GM12878 (cell line): ENCODE measurements at regions not wholly inside any gene's neighbourhood (a gene's known extent, or its start where the extent isn't known, plus 50 kb on each side); places are given as distances from the start of the nearest gene placed in this dataset.

Experiments
- BCL11A ChIP-seq: IDR thresholded peaks from 2 replicates; pipeline ENCODE4 v1.6.1; 2011; ENCODE audit warnings: low read depth, low read length
- CBX3 ChIP-seq: fragments of 200-600 bp; sonication (generic); IDR thresholded peaks from 2 replicates; pipeline ENCODE4 v1.6.1; 2016; ENCODE audit warnings: low read depth, borderline replicate concordance
- ETV6 ChIP-seq, 2 experiments: fragments of 450-650 bp in 1 of 2; IDR thresholded peaks in 1 of 2; conservative IDR thresholded peaks in 1 of 2; 2 replicates each; pipeline ENCODE4 v1.6.1; 2014; ENCODE audit warnings: antibody characterized with exemption in 1 of 2, borderline replicate concordance in 1 of 2, low read depth in 1 of 2, mild to moderate bottlenecking in 1 of 2, moderate library complexity in 1 of 2
- IKZF2 ChIP-seq, 2 experiments: fragments of 450-650 bp; IDR thresholded peaks; 2 replicates each; pipeline ENCODE4 v1.6.1; 2017; ENCODE audit warnings: mild to moderate bottlenecking in 2 of 2, moderate library complexity in 2 of 2
- IRF4 ChIP-seq: IDR thresholded peaks from 2 replicates; pipeline ENCODE4 v1.6.1; 2011; ENCODE audit warnings: low read depth, low read length
- KLF5 ChIP-seq: fragments of 450-650 bp; IDR thresholded peaks from 2 replicates; pipeline ENCODE4 v1.6.1; 2014; ENCODE audit warnings: mild to moderate bottlenecking; ENCODE audit not compliant: partially characterized antibody
- MTA2 ChIP-seq: fragments of 450-650 bp; IDR thresholded peaks from 2 replicates; pipeline ENCODE4 v1.6.1; 2016; ENCODE audit warnings: low read depth, mild to moderate bottlenecking, moderate library complexity
- MTA3 ChIP-seq: IDR thresholded peaks from 2 replicates; pipeline ENCODE4 v1.6.1; 2012; ENCODE audit warnings: low read length, inconsistent platforms, borderline replicate concordance
- NR2F1 ChIP-seq: fragments of 450-650 bp; conservative IDR thresholded peaks from 2 replicates; pipeline ENCODE4 v1.6.1; 2017; ENCODE audit warnings: mild to moderate bottlenecking
- POLR2AphosphoS2 ChIP-seq: IDR thresholded peaks from 2 replicates; pipeline ENCODE4 v1.6.1; 2011; ENCODE audit warnings: low read depth, mild to moderate bottlenecking, low read length, improper control_type of control experiment, moderate library complexity
- RUNX3 ChIP-seq: IDR thresholded peaks from 2 replicates; pipeline ENCODE4 v1.6.1; 2012; ENCODE audit warnings: low read length, inconsistent platforms
- SP1 ChIP-seq: IDR thresholded peaks from one replicate; pipeline ENCODE4 v1.6.1; 2011; ENCODE audit warnings: low read depth, low read length
- TARDBP ChIP-seq: IDR thresholded peaks from 2 replicates; pipeline ENCODE4 v1.6.1; 2016; ENCODE audit warnings: borderline replicate concordance
- ZBTB4 ChIP-seq: fragments of 450-650 bp; formaldehyde crosslinking; IDR thresholded peaks from 2 replicates; pipeline ENCODE4 v1.4.0; 2022; ENCODE audit warnings: mild to moderate bottlenecking, moderate library complexity
- ZNF592 ChIP-seq: fragments of 450-650 bp; IDR thresholded peaks from 2 replicates; pipeline ENCODE4 v1.6.1; 2017; ENCODE audit warnings: mild to moderate bottlenecking, moderate library complexity
- ZSCAN29 ChIP-seq: fragments of 450-650 bp; IDR thresholded peaks from 2 replicates; pipeline ENCODE4 v1.6.1; 2017; ENCODE audit warnings: mild to moderate bottlenecking, moderate library complexity
- TF ChIP-seq, protein P1 (sequence below): fragments of 450-650 bp; IDR thresholded peaks from 2 replicates; pipeline ENCODE4 v1.6.1; 2018; ENCODE audit warnings: borderline replicate concordance, mild to moderate bottlenecking; ENCODE audit not compliant: partially characterized antibody
- TF ChIP-seq, protein P2 (sequence below): fragments of 450-650 bp; IDR thresholded peaks from 2 replicates; pipeline ENCODE4 v1.6.1; 2017; ENCODE audit warnings: mild to moderate bottlenecking, moderate library complexity

DNA sequence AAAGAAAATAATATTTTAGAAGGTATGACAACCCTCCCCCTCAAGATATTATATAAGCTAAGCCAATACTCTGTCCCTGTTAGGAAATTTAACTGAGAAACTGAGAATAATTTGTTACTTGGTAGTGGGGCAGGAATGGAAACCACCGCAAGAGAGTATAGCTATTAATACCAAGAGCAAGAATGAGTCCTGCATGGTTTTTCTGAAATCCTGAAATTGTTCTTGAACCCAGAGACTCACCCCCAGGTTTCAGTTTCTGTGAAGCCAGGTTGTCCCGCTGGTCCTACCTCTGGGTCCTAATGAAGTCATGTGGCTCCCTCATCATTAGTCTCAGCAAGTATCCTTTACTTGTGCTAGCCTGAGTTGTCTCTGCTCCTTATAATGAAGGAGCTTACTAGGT lies 671.0 kb upstream of the ACVR2A start (continued):
- TF ChIP-seq KLF5: no peak
- no peak for TF ChIP-seq MTA3
- TF ChIP-seq, protein P1, sequence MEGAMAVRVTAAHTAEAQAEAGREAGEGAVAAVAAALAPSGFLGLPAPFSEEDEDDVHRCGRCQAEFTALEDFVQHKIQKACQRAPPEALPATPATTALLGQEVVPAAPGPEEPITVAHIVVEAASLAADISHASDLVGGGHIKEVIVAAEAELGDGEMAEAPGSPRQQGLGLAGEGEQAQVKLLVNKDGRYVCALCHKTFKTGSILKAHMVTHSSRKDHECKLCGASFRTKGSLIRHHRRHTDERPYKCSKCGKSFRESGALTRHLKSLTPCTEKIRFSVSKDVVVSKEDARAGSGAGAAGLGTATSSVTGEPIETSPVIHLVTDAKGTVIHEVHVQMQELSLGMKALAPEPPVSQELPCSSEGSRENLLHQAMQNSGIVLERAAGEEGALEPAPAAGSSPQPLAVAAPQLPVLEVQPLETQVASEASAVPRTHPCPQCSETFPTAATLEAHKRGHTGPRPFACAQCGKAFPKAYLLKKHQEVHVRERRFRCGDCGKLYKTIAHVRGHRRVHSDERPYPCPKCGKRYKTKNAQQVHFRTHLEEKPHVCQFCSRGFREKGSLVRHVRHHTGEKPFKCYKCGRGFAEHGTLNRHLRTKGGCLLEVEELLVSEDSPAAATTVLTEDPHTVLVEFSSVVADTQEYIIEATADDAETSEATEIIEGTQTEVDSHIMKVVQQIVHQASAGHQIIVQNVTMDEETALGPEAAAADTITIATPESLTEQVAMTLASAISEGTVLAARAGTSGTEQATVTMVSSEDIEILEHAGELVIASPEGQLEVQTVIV: no peak
- TF ChIP-seq ETV6 (conservative IDR thresholded peaks at IDR 0.05 in 1 of 2, IDR thresholded peaks at IDR 0.05 in 1 of 2; ENCODE audit: borderline replicate concordance in 1 of 2, low read depth in 1 of 2): peak in 1 of 2 experiments; percentile 30; a peak in 1 of 4 replicates
- peak; percentile 16 to 33; a peak in 1 of 4 replicates for TF ChIP-seq IKZF2 (IDR thresholded peaks at IDR 0.05)
- TF ChIP-seq, protein P2, sequence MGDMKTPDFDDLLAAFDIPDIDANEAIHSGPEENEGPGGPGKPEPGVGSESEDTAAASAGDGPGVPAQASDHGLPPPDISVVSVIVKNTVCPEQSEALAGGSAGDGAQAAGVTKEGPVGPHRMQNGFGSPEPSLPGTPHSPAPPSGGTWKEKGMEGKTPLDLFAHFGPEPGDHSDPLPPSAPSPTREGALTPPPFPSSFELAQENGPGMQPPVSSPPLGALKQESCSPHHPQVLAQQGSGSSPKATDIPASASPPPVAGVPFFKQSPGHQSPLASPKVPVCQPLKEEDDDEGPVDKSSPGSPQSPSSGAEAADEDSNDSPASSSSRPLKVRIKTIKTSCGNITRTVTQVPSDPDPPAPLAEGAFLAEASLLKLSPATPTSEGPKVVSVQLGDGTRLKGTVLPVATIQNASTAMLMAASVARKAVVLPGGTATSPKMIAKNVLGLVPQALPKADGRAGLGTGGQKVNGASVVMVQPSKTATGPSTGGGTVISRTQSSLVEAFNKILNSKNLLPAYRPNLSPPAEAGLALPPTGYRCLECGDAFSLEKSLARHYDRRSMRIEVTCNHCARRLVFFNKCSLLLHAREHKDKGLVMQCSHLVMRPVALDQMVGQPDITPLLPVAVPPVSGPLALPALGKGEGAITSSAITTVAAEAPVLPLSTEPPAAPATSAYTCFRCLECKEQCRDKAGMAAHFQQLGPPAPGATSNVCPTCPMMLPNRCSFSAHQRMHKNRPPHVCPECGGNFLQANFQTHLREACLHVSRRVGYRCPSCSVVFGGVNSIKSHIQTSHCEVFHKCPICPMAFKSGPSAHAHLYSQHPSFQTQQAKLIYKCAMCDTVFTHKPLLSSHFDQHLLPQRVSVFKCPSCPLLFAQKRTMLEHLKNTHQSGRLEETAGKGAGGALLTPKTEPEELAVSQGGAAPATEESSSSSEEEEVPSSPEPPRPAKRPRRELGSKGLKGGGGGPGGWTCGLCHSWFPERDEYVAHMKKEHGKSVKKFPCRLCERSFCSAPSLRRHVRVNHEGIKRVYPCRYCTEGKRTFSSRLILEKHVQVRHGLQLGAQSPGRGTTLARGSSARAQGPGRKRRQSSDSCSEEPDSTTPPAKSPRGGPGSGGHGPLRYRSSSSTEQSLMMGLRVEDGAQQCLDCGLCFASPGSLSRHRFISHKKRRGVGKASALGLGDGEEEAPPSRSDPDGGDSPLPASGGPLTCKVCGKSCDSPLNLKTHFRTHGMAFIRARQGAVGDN: no peak
- TF ChIP-seq ZSCAN29: no peak
- TF ChIP-seq ZNF592: no peak
- no peak for TF ChIP-seq CBX3
- TF ChIP-seq TARDBP: no peak
- no peak for TF ChIP-seq MTA2
- TF ChIP-seq SP1: no peak
- 0 out of 2 replicates have a peak, but pooled peaks have one; percentile 16 for TF ChIP-seq NR2F1
- TF ChIP-seq IRF4: peak; percentile 65; the same call in 1 of the 2 replicates
- peak; percentile 73; the same call in 1 of the 2 replicates for TF ChIP-seq BCL11A
- TF ChIP-seq ZBTB4 (CRISPR knock-in tag): no peak
- TF ChIP-seq POLR2AphosphoS2: no peak
- peak; percentile 86 for TF ChIP-seq RUNX3
